ENCODE measurements at regions not wholly inside any gene's neighbourhood (a gene's known extent, or its start where the extent isn't known, plus 50 kb on each side); places are given as distances from the start of the nearest gene placed in this dataset.

GRCh38 chr3:72144773-72145505 lies 360.0 kb upstream of the PROK2 start:
- Histone ChIP-seq H3K27me3 (no peaks in the 10 kb centered on the region), H3K9me3 (no peaks in the 10 kb centered on the region), H3K36me3 (no peaks in the 10 kb centered on the region), H3K4me3 (no peak overlapping the region), H3K4me1 (peaks cover 0 to 4% (median 0%) of the 10 kb centered on the region in 3 donors), H3K27ac (no peak overlapping the region)
- TF ChIP-seq, protein P1, sequence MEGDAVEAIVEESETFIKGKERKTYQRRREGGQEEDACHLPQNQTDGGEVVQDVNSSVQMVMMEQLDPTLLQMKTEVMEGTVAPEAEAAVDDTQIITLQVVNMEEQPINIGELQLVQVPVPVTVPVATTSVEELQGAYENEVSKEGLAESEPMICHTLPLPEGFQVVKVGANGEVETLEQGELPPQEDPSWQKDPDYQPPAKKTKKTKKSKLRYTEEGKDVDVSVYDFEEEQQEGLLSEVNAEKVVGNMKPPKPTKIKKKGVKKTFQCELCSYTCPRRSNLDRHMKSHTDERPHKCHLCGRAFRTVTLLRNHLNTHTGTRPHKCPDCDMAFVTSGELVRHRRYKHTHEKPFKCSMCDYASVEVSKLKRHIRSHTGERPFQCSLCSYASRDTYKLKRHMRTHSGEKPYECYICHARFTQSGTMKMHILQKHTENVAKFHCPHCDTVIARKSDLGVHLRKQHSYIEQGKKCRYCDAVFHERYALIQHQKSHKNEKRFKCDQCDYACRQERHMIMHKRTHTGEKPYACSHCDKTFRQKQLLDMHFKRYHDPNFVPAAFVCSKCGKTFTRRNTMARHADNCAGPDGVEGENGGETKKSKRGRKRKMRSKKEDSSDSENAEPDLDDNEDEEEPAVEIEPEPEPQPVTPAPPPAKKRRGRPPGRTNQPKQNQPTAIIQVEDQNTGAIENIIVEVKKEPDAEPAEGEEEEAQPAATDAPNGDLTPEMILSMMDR (IDR thresholded peaks at IDR 0.05) = no peak
- peak in 2 of 4 donors; percentile 20 to 40 for ATAC-seq
- no peak for DNase-seq
- WGBS, 2 donors = 45 to 46% methylated on average over 10 of the region's 10 CpGs
- no peak for FAIRE-seq
- intact Hi-C loops (cut with DNase I) = no loop called here

DNA sequence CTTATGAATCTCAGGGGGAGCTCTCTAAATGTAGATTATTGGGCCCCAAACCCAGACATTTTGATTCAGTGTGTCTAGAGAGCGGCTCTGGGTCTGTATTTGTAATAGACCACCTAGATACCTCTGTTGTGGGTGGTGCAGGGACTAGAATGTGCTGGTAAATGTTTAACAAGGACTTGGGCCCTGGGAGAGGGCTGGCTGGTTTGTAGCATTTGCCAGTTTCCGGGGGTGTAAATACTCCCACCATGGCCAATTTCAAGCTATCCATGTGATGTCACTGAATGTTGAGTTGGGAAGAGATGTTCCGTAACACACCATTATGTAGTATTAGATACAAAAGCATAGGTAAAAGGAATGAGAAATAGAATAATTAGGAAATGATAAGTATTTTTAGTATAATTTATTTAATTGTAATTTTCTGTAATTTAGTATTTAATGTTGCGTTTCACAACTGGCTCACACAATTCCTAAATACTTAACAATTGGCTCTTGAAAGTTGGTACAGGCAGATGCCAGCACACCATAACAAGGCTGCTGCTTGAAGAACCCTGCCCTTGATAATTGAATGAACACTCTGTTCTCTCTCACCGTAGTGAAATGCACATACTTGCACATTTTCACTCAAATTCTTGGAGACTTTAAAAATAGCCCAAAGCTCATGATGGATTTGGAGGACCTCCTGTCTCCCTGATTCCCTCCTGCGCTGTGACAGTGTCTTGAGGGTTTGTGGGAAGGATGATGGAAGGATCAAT lies 359.2 kb upstream of the PROK2 start:
- Histone ChIP-seq H3K27ac (no peak overlapping the region), H3K4me3 (no peak overlapping the region), H3K4me1 (peaks cover 0 to 4% (median 0%) of the 10 kb centered on the region in 3 donors), H3K36me3 (no peaks in the 10 kb centered on the region), H3K9me3 (no peaks in the 10 kb centered on the region), H3K27me3 (no peaks in the 10 kb centered on the region)
- 67 to 69% methylated on average over 6 of the region's 6 CpGs for WGBS, 2 donors
- no peak for DNase-seq
- TF ChIP-seq, protein P1 (IDR thresholded peaks at IDR 0.05) = no peak
- no peak for FAIRE-seq
- no peak for ATAC-seq
- intact Hi-C loops (cut with DNase I) = no loop called here

DNA sequence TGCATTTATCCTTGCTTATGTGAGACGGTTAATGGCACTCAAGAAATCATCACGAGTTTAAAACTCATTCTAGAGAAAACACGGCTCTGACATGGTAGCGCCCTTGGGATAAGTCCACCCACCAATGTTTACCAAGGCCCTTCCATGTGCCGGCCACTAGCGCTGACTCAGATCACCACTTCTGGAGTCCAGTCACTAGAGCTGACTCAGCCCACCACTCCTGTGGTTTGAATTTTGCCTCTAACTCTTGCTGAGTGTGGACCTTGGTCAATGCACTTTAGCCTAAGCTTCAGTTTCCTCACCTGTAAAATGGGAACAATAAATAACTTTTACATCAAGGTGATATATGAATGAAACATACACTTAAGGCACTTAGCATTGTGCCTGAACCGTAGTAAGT lies 358.4 kb upstream of the PROK2 start:
- TF ChIP-seq, protein P1 (IDR thresholded peaks at IDR 0.05) = no peak
- Histone ChIP-seq H3K4me3 (no peak overlapping the region), H3K27ac (no peak overlapping the region), H3K36me3 (no peaks in the 10 kb centered on the region), H3K9me3 (no peaks in the 10 kb centered on the region), H3K4me1 (peaks cover 0 to 4% (median 0%) of the 10 kb centered on the region in 3 donors), H3K27me3 (no peaks in the 10 kb centered on the region)
- WGBS, 2 donors = 92 to 94% methylated on average over 7 of the region's 7 CpGs
- intact Hi-C loops (cut with DNase I) = no loop called here
- FAIRE-seq (no peak), DNase-seq (no peak), ATAC-seq (no peak)

DNA sequence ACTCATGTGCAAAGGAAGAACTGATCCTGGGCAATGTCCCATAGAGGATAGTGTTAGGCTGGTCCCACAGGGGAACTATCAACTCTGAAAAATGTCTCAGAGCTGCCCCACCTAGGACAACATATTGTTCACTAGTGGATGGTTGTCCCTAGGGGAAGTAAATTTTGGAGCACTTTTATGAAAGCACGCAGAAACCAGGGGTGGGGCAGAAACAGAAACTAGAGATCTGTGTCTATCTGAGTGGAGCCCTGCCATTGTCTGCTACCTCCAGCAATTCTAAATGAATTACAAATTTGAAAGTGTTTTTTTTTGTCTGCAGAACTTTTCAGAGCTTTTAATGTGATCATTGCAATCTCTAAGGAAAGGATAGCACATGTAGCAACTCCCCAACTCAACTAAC lies 357.1 kb upstream of the PROK2 start:
- ATAC-seq = no peak
- H3K4me1 ChIP-seq = peaks cover 0 to 4% (median 0%) of the 10 kb centered on the region in 3 donors
- intact Hi-C loops (cut with DNase I) = no loop called here
- H3K9me3 ChIP-seq = no peaks in the 10 kb centered on the region
- H3K27ac ChIP-seq = no peak overlapping the region
- 86 to 96% methylated on average over 1 of the region's 1 CpG for WGBS, 2 donors
- no peak overlapping the region for H3K4me3 ChIP-seq
- H3K36me3 ChIP-seq = no peaks in the 10 kb centered on the region
- DNase-seq = no peak
- TF ChIP-seq, protein P1 (IDR thresholded peaks at IDR 0.05) = no peak
- no peak for FAIRE-seq
- no peaks in the 10 kb centered on the region for H3K27me3 ChIP-seq

GRCh38 chr3:72141264-72141663 lies 356.3 kb upstream of the PROK2 start:
- H3K27ac ChIP-seq = no peak overlapping the region
- intact Hi-C loops (cut with DNase I) = no loop called here
- 84 to 88% methylated on average over 1 of the region's 1 CpG for WGBS, 2 donors
- no peak overlapping the region for H3K4me3 ChIP-seq
- TF ChIP-seq, protein P1 (IDR thresholded peaks at IDR 0.05) = no peak
- H3K27me3 ChIP-seq = no peaks in the 10 kb centered on the region
- H3K4me1 ChIP-seq = peaks cover 0 to 4% (median 0%) of the 10 kb centered on the region in 3 donors
- ATAC-seq (no peak), DNase-seq (no peak), FAIRE-seq (no peak)
- no peaks in the 10 kb centered on the region for H3K9me3 ChIP-seq
- H3K36me3 ChIP-seq = no peaks in the 10 kb centered on the region
